KMS-11 (cell line): ENCODE measurements at regions not wholly inside any gene's neighbourhood (a gene's known extent, or its start where the extent isn't known, plus 50 kb on each side); places are given as distances from the start of the nearest gene placed in this dataset.

Experiments used
- H2AFZ ChIP-seq: fragments of 200-600 bp; sonication (generic); 2 replicates; pipeline ENCODE4 v1.6.1; 2016; ENCODE audit warnings: antibody characterized with exemption, mixed run types, low read depth
- H3K27ac ChIP-seq: fragments of 200-600 bp; sonication (generic); 2 replicates; pipeline ENCODE4 v1.6.1; 2016; ENCODE audit warnings: mild to moderate bottlenecking, mixed run types
- H3K27me3 ChIP-seq: fragments of 200-600 bp; sonication (generic); 2 replicates; pipeline ENCODE4 v1.6.1; 2017; ENCODE audit warnings: mild to moderate bottlenecking, low read depth, mixed run types, moderate library complexity; ENCODE audit not compliant: insufficient read depth
- H3K36me3 ChIP-seq: fragments of 200-600 bp; sonication (generic); 2 replicates; pipeline ENCODE4 v1.6.1; 2017; ENCODE audit warnings: mild to moderate bottlenecking, mixed run types; ENCODE audit not compliant: insufficient read depth
- H3K4me1 ChIP-seq: fragments of 200-600 bp; sonication (generic); 2 replicates; pipeline ENCODE4 v1.6.1; 2016; ENCODE audit warnings: mild to moderate bottlenecking, low read depth, mixed run types; ENCODE audit not compliant: poor library complexity, severe bottlenecking
- H3K4me2 ChIP-seq: fragments of 200-600 bp; sonication (generic); 2 replicates; pipeline ENCODE4 v1.7.0; 2016; ENCODE audit warnings: mild to moderate bottlenecking, mixed run types
- H3K4me3 ChIP-seq: fragments of 200-600 bp; sonication (generic); IDR thresholded peaks from 2 replicates; pipeline ENCODE4 v1.6.1; 2017; ENCODE audit warnings: low read depth, low read length, mixed read lengths; ENCODE audit not compliant: insufficient read depth
- H3K79me2 ChIP-seq: fragments of 200-600 bp; sonication (generic); 2 replicates; pipeline ENCODE4 v1.6.1; 2016; ENCODE audit warnings: low read depth, mixed run types; ENCODE audit not compliant: insufficient read depth
- H3K9ac ChIP-seq: fragments of 200-600 bp; sonication (generic); 2 replicates; pipeline ENCODE4 v1.6.1; 2016; ENCODE audit warnings: mild to moderate bottlenecking, mixed run types
- H4K20me1 ChIP-seq: fragments of 200-600 bp; sonication (generic); 2 replicates; pipeline ENCODE4 v1.6.1; 2016; ENCODE audit warnings: mild to moderate bottlenecking, mixed run types; ENCODE audit not compliant: insufficient read depth
- CTCF ChIP-seq: fragments of 200-600 bp; sonication (generic); conservative IDR thresholded peaks from 2 replicates; pipeline ENCODE4 v1.6.1; 2017; ENCODE audit warnings: low read depth, mild to moderate bottlenecking, antibody characterized with exemption, low read length, moderate library complexity, mixed read lengths

GRCh38 chr6:137754866-137755265 is 112.2 kb upstream of the TNFAIP3 start:
- no peaks in the 10 kb centered on the region for H4K20me1 ChIP-seq
- H3K27me3 ChIP-seq, result no peaks in the 10 kb centered on the region
- no peak overlapping the region for H3K27ac ChIP-seq
- no peaks in the 10 kb centered on the region for H3K79me2 ChIP-seq
- H3K4me2 ChIP-seq, result no peak overlapping the region
- no peaks in the 10 kb centered on the region for H3K36me3 ChIP-seq
- no peaks in the 10 kb centered on the region for H3K4me1 ChIP-seq
- no peak overlapping the region for H3K4me3 ChIP-seq
- TF ChIP-seq CTCF, result no peak
- H3K9ac ChIP-seq, result no peak overlapping the region
- no peak overlapping the region for H2AFZ ChIP-seq

- Histone ChIP-seq H3K27me3 (no peaks in the 10 kb centered on the region), H3K79me2 (no peaks in the 10 kb centered on the region), H2AFZ (no peak overlapping the region), H3K4me2 (no peak overlapping the region), H3K4me1 (no peaks in the 10 kb centered on the region), H3K27ac (no peak overlapping the region), H3K9ac (no peak overlapping the region), H4K20me1 (no peaks in the 10 kb centered on the region), H3K36me3 (no peaks in the 10 kb centered on the region), H3K4me3 (no peak overlapping the region)
- no peak for TF ChIP-seq CTCF
These were observed 111.8 kb upstream of the TNFAIP3 start for GRCh38 chr6:137755284-137755683.

- Histone ChIP-seq H3K4me2 (no peak overlapping the region), H3K4me1 (no peaks in the 10 kb centered on the region), H3K36me3 (no peaks in the 10 kb centered on the region), H3K27me3 (no peaks in the 10 kb centered on the region), H2AFZ (no peak overlapping the region), H3K79me2 (no peaks in the 10 kb centered on the region), H3K27ac (no peak overlapping the region), H3K4me3 (no peak overlapping the region), H3K9ac (no peak overlapping the region), H4K20me1 (no peaks in the 10 kb centered on the region)
- no peak for TF ChIP-seq CTCF
These were observed 110.3 kb upstream of the TNFAIP3 start for GRCh38 chr6:137756788-137757187.

GRCh38 chr6:137758661-137759060 is 108.4 kb upstream of the TNFAIP3 start:
- Histone ChIP-seq H3K79me2 (no peaks in the 10 kb centered on the region), H3K36me3 (no peaks in the 10 kb centered on the region), H3K9ac (no peak overlapping the region), H3K4me1 (no peaks in the 10 kb centered on the region), H3K4me3 (no peak overlapping the region), H3K27ac (no peak overlapping the region), H2AFZ (no peak overlapping the region), H4K20me1 (no peaks in the 10 kb centered on the region), H3K4me2 (no peak overlapping the region), H3K27me3 (no peaks in the 10 kb centered on the region)
- no peak for TF ChIP-seq CTCF

DNA sequence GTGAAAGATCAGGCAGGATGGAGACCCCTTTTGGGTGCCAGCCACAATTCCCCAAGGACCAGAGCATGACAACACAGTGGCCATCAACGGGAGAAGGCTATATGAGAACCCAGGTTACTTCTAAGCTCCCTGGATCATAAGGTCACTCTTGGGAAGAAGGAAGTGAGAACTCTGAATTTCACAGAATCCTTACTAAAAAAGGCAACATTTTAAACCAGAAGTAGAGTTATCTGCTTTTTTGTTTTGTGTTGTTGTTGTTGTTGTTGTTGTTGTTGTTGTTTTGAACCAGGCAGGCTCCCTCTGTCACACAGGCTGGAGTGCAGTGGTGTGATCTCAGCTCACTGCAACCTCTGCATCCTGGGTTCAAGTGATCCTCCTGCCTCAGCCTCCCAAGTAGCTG is 107.4 kb upstream of the TNFAIP3 start:
- H3K4me2 ChIP-seq, result no peak overlapping the region
- no peak for TF ChIP-seq CTCF

More for the DNA sequence above, 107.4 kb upstream of the TNFAIP3 start:
- Histone ChIP-seq H3K4me3 (no peak overlapping the region), H3K27ac (no peak overlapping the region), H3K4me1 (no peaks in the 10 kb centered on the region), H3K36me3 (no peaks in the 10 kb centered on the region), H3K79me2 (no peaks in the 10 kb centered on the region), H4K20me1 (no peaks in the 10 kb centered on the region), H3K27me3 (no peaks in the 10 kb centered on the region), H3K9ac (no peak overlapping the region), H2AFZ (no peak overlapping the region)
